HFFc6 (cell line): ENCODE measurements at regions not wholly inside any gene's neighbourhood (a gene's known extent, or its start where the extent isn't known, plus 50 kb on each side); places are given as distances from the start of the nearest gene placed in this dataset.
A peak's percentile ranks its signal among the peaks of the same experiment; 100 is the strongest.

Source experiments
- DNase-seq: peaks from one replicate; pipeline ENCODE4 v3.0.0-alpha.2; 2018
- H3K27ac Mint-ChIP-seq: 2 replicates; pipeline ENCODE4 v1.8.0; 2020; ENCODE audit warnings: mild to moderate bottlenecking, mixed read lengths
- H3K27me3 Mint-ChIP-seq: 2 replicates; pipeline ENCODE4 v1.8.0; 2021; ENCODE audit warnings: mild to moderate bottlenecking, moderate library complexity, mixed read lengths; ENCODE audit not compliant: insufficient read depth
- H3K36me3 Mint-ChIP-seq: 2 replicates; pipeline ENCODE4 v1.8.0; 2021; ENCODE audit warnings: low read depth, mixed read lengths
- H3K4me1 Mint-ChIP-seq: 2 replicates; pipeline ENCODE4 v1.8.0; 2020; ENCODE audit warnings: low read depth, mixed read lengths
- H3K4me3 Mint-ChIP-seq: 2 replicates; pipeline ENCODE4 v1.8.0; 2020; ENCODE audit warnings: mild to moderate bottlenecking, moderate library complexity, mixed read lengths
- H3K9me3 Mint-ChIP-seq: 2 replicates; pipeline ENCODE4 v1.8.0; 2020; ENCODE audit warnings: mild to moderate bottlenecking, mixed read lengths
- CTCF ChIP-seq: fragments of 200-600 bp; sonication (generic); IDR thresholded peaks from 2 replicates; pipeline ENCODE4 v1.5.0; 2021; ENCODE audit warnings: antibody characterized with exemption, mild to moderate bottlenecking

GRCh38 chr1:244209955-244210354 lies 158.9 kb downstream of the ZBTB18 start:
- no peak for DNase-seq

GRCh38 chr1:244210884-244211558 lies 159.9 kb downstream of the ZBTB18 start:
- Mint-ChIP-seq H3K36me3 (peaks cover 5% of the 10 kb centered on the region; the same call in 1 of the 2 replicates), H3K4me3 (no peak overlapping the region), H3K27ac (no peak overlapping the region), H3K9me3 (peaks cover 9% of the 10 kb centered on the region; the same call in 1 of the 2 replicates), H3K4me1 (peaks cover 51% of the 10 kb centered on the region), H3K27me3 (peaks cover 3% of the 10 kb centered on the region)
- DNase-seq: no peak
- peak; percentile 65 for TF ChIP-seq CTCF

More at GRCh38 chr1:244209955-244210354, 158.9 kb downstream of the ZBTB18 start:
- Mint-ChIP-seq H3K4me1 (peaks cover 59% of the 10 kb centered on the region), H3K36me3 (peaks cover 4% of the 10 kb centered on the region; the same call in 1 of the 2 replicates), H3K27ac (no peak overlapping the region), H3K4me3 (no peak overlapping the region), H3K9me3 (peaks cover 3% of the 10 kb centered on the region; the same call in 1 of the 2 replicates), H3K27me3 (peaks cover 3% of the 10 kb centered on the region)
- no peak for TF ChIP-seq CTCF

GRCh38 chr1:244211559-244211944 lies 160.5 kb downstream of the ZBTB18 start:
- peaks cover 9% of the 10 kb centered on the region; the same call in 1 of the 2 replicates for H3K9me3 Mint-ChIP-seq
- H3K36me3 Mint-ChIP-seq: peaks cover 5% of the 10 kb centered on the region; the same call in 1 of the 2 replicates
- DNase-seq: no peak
- no peak for TF ChIP-seq CTCF
- no peak overlapping the region for H3K27ac Mint-ChIP-seq
- peaks cover 51% of the 10 kb centered on the region for H3K4me1 Mint-ChIP-seq
- no peak overlapping the region for H3K4me3 Mint-ChIP-seq
- peaks cover 3% of the 10 kb centered on the region for H3K27me3 Mint-ChIP-seq

GRCh38 chr1:244212219-244212618 lies 161.1 kb downstream of the ZBTB18 start:
- Mint-ChIP-seq H3K4me1 (peaks cover 51% of the 10 kb centered on the region), H3K4me3 (no peak overlapping the region), H3K27ac (no peak overlapping the region), H3K9me3 (peaks cover 9% of the 10 kb centered on the region; the same call in 1 of the 2 replicates), H3K36me3 (peaks cover 5% of the 10 kb centered on the region; the same call in 1 of the 2 replicates), H3K27me3 (peaks cover 3% of the 10 kb centered on the region)
- DNase-seq: no peak
- TF ChIP-seq CTCF: no peak

- Mint-ChIP-seq H3K36me3 (peaks cover 5% of the 10 kb centered on the region; the same call in 1 of the 2 replicates), H3K4me1 (peaks cover 43% of the 10 kb centered on the region), H3K9me3 (peaks cover 9% of the 10 kb centered on the region; the same call in 1 of the 2 replicates), H3K27ac (0 out of 2 replicates have a peak overlapping the region, but pooled peaks have one; percentile 93), H3K27me3 (peaks cover 3% of the 10 kb centered on the region), H3K4me3 (no peak overlapping the region)
- no peak for DNase-seq
- TF ChIP-seq CTCF: no peak
These were observed 161.9 kb downstream of the ZBTB18 start for GRCh38 chr1:244212797-244213475.
